HepG2 (cell line): ENCODE measurements at regions not wholly inside any gene's neighbourhood (a gene's known extent, or its start where the extent isn't known, plus 50 kb on each side); places are given as distances from the start of the nearest gene placed in this dataset.

Experiments
- FOXP1 ChIP-seq, 2 experiments: fragments of 450-650 bp in 1 of 2; IDR thresholded peaks; 2 replicates each; pipeline ENCODE4 v1.6.1; 2017 to 2018; ENCODE audit warnings: antibody characterized with exemption in 1 of 2
- PPARG ChIP-seq: conservative IDR thresholded peaks from 2 replicates; pipeline ENCODE4 v1.6.1; 2016; ENCODE audit warnings: missing biosample characterization, missing genetic modification reagents
- SYNCRIP ChIP-seq: fragments of 200-400 bp; formaldehyde crosslinking; IDR thresholded peaks from 2 replicates; pipeline ENCODE4 v1.6.1; 2018; ENCODE audit warnings: mild to moderate bottlenecking, low read depth, low read length; ENCODE audit not compliant: insufficient read depth
- ZKSCAN1 ChIP-seq: fragments of 150-350 bp; IDR thresholded peaks from 2 replicates; pipeline ENCODE4 v1.6.1; 2014; ENCODE audit warnings: low read length
- ZNF274 ChIP-seq: sonication (generic); formaldehyde crosslinking; IDR thresholded peaks from 2 replicates; pipeline ENCODE4 v1.5.1; 2020; ENCODE audit warnings: mild to moderate bottlenecking, missing genetic modification reagents
- TF ChIP-seq, protein P1 (sequence below): sonication (generic); formaldehyde crosslinking; conservative IDR thresholded peaks from 2 replicates; pipeline ENCODE4 v1.8.0; 2022; ENCODE audit warnings: missing genetic modification reagents
- TF ChIP-seq, protein P2 (sequence below), 2 experiments: IDR thresholded peaks; 2 replicates each; pipeline ENCODE4 v1.6.1; 2011 to 2012; ENCODE audit warnings: low read length in 2 of 2, borderline replicate concordance in 1 of 2, low read depth in 1 of 2, mild to moderate bottlenecking in 1 of 2, moderate library complexity in 1 of 2
- TF ChIP-seq, protein P3 (sequence below): sonication (generic); formaldehyde crosslinking; IDR thresholded peaks from 2 replicates; pipeline ENCODE4 v1.5.1; 2020; ENCODE audit warnings: missing genetic modification reagents, mild to moderate bottlenecking, borderline replicate concordance
- TF ChIP-seq, protein P4 (sequence below): sonication (generic); formaldehyde crosslinking; IDR thresholded peaks from 2 replicates; pipeline ENCODE4 v1.5.0; 2020; ENCODE audit warnings: mild to moderate bottlenecking, missing genetic modification reagents, moderate library complexity

DNA sequence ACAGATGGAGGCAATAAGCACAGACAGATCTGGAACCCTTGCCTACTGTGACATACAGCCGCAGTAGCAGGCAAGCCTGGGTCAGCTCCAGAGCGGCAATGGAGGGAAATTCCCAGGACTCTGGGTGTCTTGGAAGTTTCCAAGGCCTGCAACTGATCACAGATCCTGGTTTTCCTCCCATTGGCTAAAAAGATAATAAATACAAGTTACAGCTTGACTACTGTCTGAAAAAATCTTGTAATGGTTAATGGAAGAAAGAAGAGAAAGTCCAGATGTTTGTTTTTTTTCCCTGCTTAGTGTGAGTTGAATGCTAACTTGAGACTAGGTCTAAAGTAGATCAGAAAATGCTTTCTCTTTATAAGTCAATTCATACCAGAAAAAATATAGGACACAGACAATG is 307.6 kb downstream of the ALDH8A1 start:
- TF ChIP-seq, protein P1, sequence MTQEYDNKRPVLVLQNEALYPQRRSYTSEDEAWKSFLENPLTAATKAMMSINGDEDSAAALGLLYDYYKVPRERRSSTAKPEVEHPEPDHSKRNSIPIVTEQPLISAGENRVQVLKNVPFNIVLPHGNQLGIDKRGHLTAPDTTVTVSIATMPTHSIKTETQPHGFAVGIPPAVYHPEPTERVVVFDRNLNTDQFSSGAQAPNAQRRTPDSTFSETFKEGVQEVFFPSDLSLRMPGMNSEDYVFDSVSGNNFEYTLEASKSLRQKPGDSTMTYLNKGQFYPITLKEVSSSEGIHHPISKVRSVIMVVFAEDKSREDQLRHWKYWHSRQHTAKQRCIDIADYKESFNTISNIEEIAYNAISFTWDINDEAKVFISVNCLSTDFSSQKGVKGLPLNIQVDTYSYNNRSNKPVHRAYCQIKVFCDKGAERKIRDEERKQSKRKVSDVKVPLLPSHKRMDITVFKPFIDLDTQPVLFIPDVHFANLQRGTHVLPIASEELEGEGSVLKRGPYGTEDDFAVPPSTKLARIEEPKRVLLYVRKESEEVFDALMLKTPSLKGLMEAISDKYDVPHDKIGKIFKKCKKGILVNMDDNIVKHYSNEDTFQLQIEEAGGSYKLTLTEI (CRISPR knock-in tag): no peak
- TF ChIP-seq ZNF274 (no peak), FOXP1 (IDR thresholded peaks at IDR 0.05) (no peak), FOXP1 (CRISPR knock-in tag; IDR thresholded peaks at IDR 0.05) (no peak), ZKSCAN1 (no peak), SYNCRIP (no peak), PPARG (CRISPR knock-in tag) (no peak)
- TF ChIP-seq, protein P2, sequence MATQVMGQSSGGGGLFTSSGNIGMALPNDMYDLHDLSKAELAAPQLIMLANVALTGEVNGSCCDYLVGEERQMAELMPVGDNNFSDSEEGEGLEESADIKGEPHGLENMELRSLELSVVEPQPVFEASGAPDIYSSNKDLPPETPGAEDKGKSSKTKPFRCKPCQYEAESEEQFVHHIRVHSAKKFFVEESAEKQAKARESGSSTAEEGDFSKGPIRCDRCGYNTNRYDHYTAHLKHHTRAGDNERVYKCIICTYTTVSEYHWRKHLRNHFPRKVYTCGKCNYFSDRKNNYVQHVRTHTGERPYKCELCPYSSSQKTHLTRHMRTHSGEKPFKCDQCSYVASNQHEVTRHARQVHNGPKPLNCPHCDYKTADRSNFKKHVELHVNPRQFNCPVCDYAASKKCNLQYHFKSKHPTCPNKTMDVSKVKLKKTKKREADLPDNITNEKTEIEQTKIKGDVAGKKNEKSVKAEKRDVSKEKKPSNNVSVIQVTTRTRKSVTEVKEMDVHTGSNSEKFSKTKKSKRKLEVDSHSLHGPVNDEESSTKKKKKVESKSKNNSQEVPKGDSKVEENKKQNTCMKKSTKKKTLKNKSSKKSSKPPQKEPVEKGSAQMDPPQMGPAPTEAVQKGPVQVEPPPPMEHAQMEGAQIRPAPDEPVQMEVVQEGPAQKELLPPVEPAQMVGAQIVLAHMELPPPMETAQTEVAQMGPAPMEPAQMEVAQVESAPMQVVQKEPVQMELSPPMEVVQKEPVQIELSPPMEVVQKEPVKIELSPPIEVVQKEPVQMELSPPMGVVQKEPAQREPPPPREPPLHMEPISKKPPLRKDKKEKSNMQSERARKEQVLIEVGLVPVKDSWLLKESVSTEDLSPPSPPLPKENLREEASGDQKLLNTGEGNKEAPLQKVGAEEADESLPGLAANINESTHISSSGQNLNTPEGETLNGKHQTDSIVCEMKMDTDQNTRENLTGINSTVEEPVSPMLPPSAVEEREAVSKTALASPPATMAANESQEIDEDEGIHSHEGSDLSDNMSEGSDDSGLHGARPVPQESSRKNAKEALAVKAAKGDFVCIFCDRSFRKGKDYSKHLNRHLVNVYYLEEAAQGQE (IDR thresholded peaks at IDR 0.05; ENCODE audit: borderline replicate concordance in 1 of 2, low read depth in 1 of 2, low read length in 2 of 2): no peak
- TF ChIP-seq, protein P3, sequence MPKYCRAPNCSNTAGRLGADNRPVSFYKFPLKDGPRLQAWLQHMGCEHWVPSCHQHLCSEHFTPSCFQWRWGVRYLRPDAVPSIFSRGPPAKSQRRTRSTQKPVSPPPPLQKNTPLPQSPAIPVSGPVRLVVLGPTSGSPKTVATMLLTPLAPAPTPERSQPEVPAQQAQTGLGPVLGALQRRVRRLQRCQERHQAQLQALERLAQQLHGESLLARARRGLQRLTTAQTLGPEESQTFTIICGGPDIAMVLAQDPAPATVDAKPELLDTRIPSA (CRISPR knock-in tag): no peak
- TF ChIP-seq, protein P4, sequence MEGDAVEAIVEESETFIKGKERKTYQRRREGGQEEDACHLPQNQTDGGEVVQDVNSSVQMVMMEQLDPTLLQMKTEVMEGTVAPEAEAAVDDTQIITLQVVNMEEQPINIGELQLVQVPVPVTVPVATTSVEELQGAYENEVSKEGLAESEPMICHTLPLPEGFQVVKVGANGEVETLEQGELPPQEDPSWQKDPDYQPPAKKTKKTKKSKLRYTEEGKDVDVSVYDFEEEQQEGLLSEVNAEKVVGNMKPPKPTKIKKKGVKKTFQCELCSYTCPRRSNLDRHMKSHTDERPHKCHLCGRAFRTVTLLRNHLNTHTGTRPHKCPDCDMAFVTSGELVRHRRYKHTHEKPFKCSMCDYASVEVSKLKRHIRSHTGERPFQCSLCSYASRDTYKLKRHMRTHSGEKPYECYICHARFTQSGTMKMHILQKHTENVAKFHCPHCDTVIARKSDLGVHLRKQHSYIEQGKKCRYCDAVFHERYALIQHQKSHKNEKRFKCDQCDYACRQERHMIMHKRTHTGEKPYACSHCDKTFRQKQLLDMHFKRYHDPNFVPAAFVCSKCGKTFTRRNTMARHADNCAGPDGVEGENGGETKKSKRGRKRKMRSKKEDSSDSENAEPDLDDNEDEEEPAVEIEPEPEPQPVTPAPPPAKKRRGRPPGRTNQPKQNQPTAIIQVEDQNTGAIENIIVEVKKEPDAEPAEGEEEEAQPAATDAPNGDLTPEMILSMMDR (CRISPR knock-in tag): no peak
